ENCODE measurements at regions not wholly inside any gene's neighbourhood (a gene's known extent, or its start where the extent isn't known, plus 50 kb on each side); places are given as distances from the start of the nearest gene placed in this dataset.

DNA sequence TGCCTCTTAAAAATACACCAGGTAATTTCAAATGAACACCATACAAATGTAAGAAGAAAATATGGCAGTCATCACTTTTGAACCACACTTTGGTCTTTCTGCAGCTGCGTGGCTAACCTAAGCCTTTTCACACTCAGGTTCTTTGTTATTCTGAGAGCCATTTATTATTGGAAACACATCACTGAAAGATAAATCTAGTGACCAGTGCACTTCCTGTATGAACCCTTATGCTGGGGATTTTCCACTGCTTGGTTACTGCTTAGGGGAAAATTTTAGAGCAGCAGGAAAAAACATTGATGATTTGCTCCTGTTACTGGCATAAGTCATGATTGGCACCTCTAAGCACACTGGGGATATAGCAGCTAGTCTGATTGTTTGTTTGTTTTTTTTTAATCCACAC, 58.6 kb upstream of the RANBP3L start:
- TF ChIP-seq, protein P1, sequence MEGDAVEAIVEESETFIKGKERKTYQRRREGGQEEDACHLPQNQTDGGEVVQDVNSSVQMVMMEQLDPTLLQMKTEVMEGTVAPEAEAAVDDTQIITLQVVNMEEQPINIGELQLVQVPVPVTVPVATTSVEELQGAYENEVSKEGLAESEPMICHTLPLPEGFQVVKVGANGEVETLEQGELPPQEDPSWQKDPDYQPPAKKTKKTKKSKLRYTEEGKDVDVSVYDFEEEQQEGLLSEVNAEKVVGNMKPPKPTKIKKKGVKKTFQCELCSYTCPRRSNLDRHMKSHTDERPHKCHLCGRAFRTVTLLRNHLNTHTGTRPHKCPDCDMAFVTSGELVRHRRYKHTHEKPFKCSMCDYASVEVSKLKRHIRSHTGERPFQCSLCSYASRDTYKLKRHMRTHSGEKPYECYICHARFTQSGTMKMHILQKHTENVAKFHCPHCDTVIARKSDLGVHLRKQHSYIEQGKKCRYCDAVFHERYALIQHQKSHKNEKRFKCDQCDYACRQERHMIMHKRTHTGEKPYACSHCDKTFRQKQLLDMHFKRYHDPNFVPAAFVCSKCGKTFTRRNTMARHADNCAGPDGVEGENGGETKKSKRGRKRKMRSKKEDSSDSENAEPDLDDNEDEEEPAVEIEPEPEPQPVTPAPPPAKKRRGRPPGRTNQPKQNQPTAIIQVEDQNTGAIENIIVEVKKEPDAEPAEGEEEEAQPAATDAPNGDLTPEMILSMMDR (IDR thresholded peaks at IDR 0.05; ENCODE audit: low read depth, low read length, poor library complexity, severe bottlenecking), result no peak
- TF ChIP-seq EZH2phosphoT487 (IDR thresholded peaks at IDR 0.05; ENCODE audit: borderline replicate concordance, low read length), result no peak

All from DOHH2 (cell line).